Activated naive CD8-positive, alpha-beta T cell treated with anti-CD3 and anti-CD28 coated beads, Interleukin-2, amount 50 U/mL, for 24 hours (primary cell): ENCODE measurements at regions not wholly inside any gene's neighbourhood (a gene's known extent, or its start where the extent isn't known, plus 50 kb on each side); places are given as distances from the start of the nearest gene placed in this dataset.

ENCODE experiments used
- ATAC-seq: fragments of 150-1000 bp; cut with Tn5 transposase; one replicate; pipeline ENCODE4 v1.10.0; 2021
- DNase-seq: peaks from one replicate; pipeline ENCODE4 v3.0.0; 2021
- H3K27ac Mint-ChIP-seq: one replicate; pipeline ENCODE4 v1.8.0; 2021; ENCODE audit warnings: mild to moderate bottlenecking, mixed read lengths
- H3K27me3 Mint-ChIP-seq: one replicate; pipeline ENCODE4 v1.8.0; 2021; ENCODE audit warnings: mixed read lengths
- H3K36me3 Mint-ChIP-seq: one replicate; pipeline ENCODE4 v1.8.0; 2021; ENCODE audit warnings: low read depth, mixed read lengths
- H3K4me1 Mint-ChIP-seq: one replicate; pipeline ENCODE4 v1.8.0; 2021; ENCODE audit warnings: mixed read lengths
- H3K4me3 Mint-ChIP-seq: one replicate; pipeline ENCODE4 v1.8.0; 2021; ENCODE audit warnings: mild to moderate bottlenecking, moderate library complexity, mixed read lengths
- H3K9me3 Mint-ChIP-seq: one replicate; pipeline ENCODE4 v1.8.0; 2021; ENCODE audit warnings: mixed read lengths

GRCh38 chr1:229753764-229754551 is 127.9 kb downstream of the URB2 start:
- H3K27me3 Mint-ChIP-seq: peaks cover under 1% of the 10 kb centered on the region
- no peak overlapping the region for H3K4me3 Mint-ChIP-seq
- H3K27ac Mint-ChIP-seq: peak overlapping the region; percentile 16

GRCh38 chr1:229756666-229757065 is 130.6 kb downstream of the URB2 start:
- no peak for DNase-seq
- H3K4me1 Mint-ChIP-seq: peaks cover 10% of the 10 kb centered on the region
- H3K27me3 Mint-ChIP-seq: no peaks in the 10 kb centered on the region

More at GRCh38 chr1:229753764-229754551, 127.9 kb downstream of the URB2 start:
- peaks cover 10% of the 10 kb centered on the region for H3K4me1 Mint-ChIP-seq
- no peaks in the 10 kb centered on the region for H3K36me3 Mint-ChIP-seq
- no peak for DNase-seq
- peaks cover 6% of the 10 kb centered on the region for H3K9me3 Mint-ChIP-seq
- ATAC-seq: no peak

GRCh38 chr1:229757226-229757625 is 131.2 kb downstream of the URB2 start:
- no peak for DNase-seq
- Mint-ChIP-seq H3K36me3 (no peaks in the 10 kb centered on the region), H3K9me3 (peaks cover 6% of the 10 kb centered on the region), H3K4me3 (no peak overlapping the region), H3K27ac (no peak overlapping the region), H3K27me3 (no peaks in the 10 kb centered on the region), H3K4me1 (peaks cover 10% of the 10 kb centered on the region)
- no peak for ATAC-seq

More at GRCh38 chr1:229756666-229757065, 130.6 kb downstream of the URB2 start:
- no peak overlapping the region for H3K4me3 Mint-ChIP-seq
- H3K36me3 Mint-ChIP-seq: no peaks in the 10 kb centered on the region
- no peak overlapping the region for H3K27ac Mint-ChIP-seq
- no peak for ATAC-seq
- H3K9me3 Mint-ChIP-seq: peaks cover 6% of the 10 kb centered on the region

- ATAC-seq (peak; percentile 38), DNase-seq (no peak)
- Mint-ChIP-seq H3K27me3 (no peaks in the 10 kb centered on the region), H3K36me3 (no peaks in the 10 kb centered on the region), H3K27ac (no peak overlapping the region), H3K4me1 (peaks cover 10% of the 10 kb centered on the region), H3K4me3 (no peak overlapping the region), H3K9me3 (peaks cover 6% of the 10 kb centered on the region)
These were observed 132.3 kb downstream of the URB2 start for GRCh38 chr1:229758101-229759036.

GRCh38 chr1:229759037-229759435 is 133.0 kb downstream of the URB2 start:
- Mint-ChIP-seq H3K4me1 (peaks cover 9% of the 10 kb centered on the region), H3K27ac (no peak overlapping the region), H3K4me3 (no peak overlapping the region), H3K27me3 (no peaks in the 10 kb centered on the region), H3K36me3 (no peaks in the 10 kb centered on the region), H3K9me3 (peaks cover 6% of the 10 kb centered on the region)
- ATAC-seq (no peak), DNase-seq (no peak)

- peaks cover 6% of the 10 kb centered on the region for H3K9me3 Mint-ChIP-seq
- DNase-seq (no peak), ATAC-seq (no peak)
- H3K27ac Mint-ChIP-seq: no peak overlapping the region
- peaks cover 3% of the 10 kb centered on the region for H3K27me3 Mint-ChIP-seq
- no peaks in the 10 kb centered on the region for H3K36me3 Mint-ChIP-seq
- H3K4me1 Mint-ChIP-seq: peaks cover 5% of the 10 kb centered on the region
- H3K4me3 Mint-ChIP-seq: no peak overlapping the region
These were observed 133.5 kb downstream of the URB2 start for GRCh38 chr1:229759586-229759985.

- Mint-ChIP-seq H3K27me3 (peaks cover 6% of the 10 kb centered on the region), H3K9me3 (peaks cover 6% of the 10 kb centered on the region)
These were observed 134.5 kb downstream of the URB2 start for GRCh38 chr1:229760478-229760996.

GRCh38 chr1:229762891-229763290 is 136.8 kb downstream of the URB2 start:
- ATAC-seq (no peak), DNase-seq (no peak)
- H3K36me3 Mint-ChIP-seq: no peaks in the 10 kb centered on the region
- H3K27me3 Mint-ChIP-seq: peaks cover 13% of the 10 kb centered on the region
- H3K4me1 Mint-ChIP-seq: peaks cover 5% of the 10 kb centered on the region
- no peak overlapping the region for H3K27ac Mint-ChIP-seq
- H3K9me3 Mint-ChIP-seq: no peaks in the 10 kb centered on the region
- H3K4me3 Mint-ChIP-seq: no peak overlapping the region

More at GRCh38 chr1:229760478-229760996, 134.5 kb downstream of the URB2 start:
- ATAC-seq (no peak), DNase-seq (no peak)
- Mint-ChIP-seq H3K27ac (no peak overlapping the region), H3K4me3 (no peak overlapping the region), H3K4me1 (peaks cover 5% of the 10 kb centered on the region), H3K36me3 (no peaks in the 10 kb centered on the region)

- Mint-ChIP-seq H3K27ac (no peak overlapping the region), H3K4me3 (no peak overlapping the region), H3K4me1 (no peaks in the 10 kb centered on the region), H3K9me3 (no peaks in the 10 kb centered on the region), H3K27me3 (peaks cover 19% of the 10 kb centered on the region), H3K36me3 (no peaks in the 10 kb centered on the region)
- DNase-seq: no peak
- no peak for ATAC-seq
These were observed 142.2 kb downstream of the URB2 start for GRCh38 chr1:229768232-229768631.

- DNase-seq (no peak), ATAC-seq (no peak)
- Mint-ChIP-seq H3K9me3 (no peaks in the 10 kb centered on the region), H3K36me3 (no peaks in the 10 kb centered on the region), H3K4me1 (no peaks in the 10 kb centered on the region), H3K27me3 (peaks cover 19% of the 10 kb centered on the region), H3K27ac (no peak overlapping the region), H3K4me3 (no peak overlapping the region)
These were observed 143.0 kb downstream of the URB2 start for GRCh38 chr1:229769006-229769405.

GRCh38 chr1:229769809-229770208 is 143.8 kb downstream of the URB2 start:
- Mint-ChIP-seq H3K4me3 (no peak overlapping the region), H3K27ac (no peak overlapping the region), H3K4me1 (no peaks in the 10 kb centered on the region), H3K27me3 (peaks cover 16% of the 10 kb centered on the region), H3K9me3 (no peaks in the 10 kb centered on the region), H3K36me3 (no peaks in the 10 kb centered on the region)
- no peak for DNase-seq
- ATAC-seq: no peak

- ATAC-seq: no peak
- H3K9me3 Mint-ChIP-seq: no peaks in the 10 kb centered on the region
These were observed 152.7 kb downstream of the URB2 start for GRCh38 chr1:229778794-229779193.

GRCh38 chr1:229781453-229781852 is 155.4 kb downstream of the URB2 start:
- Mint-ChIP-seq H3K27ac (no peak overlapping the region), H3K9me3 (no peaks in the 10 kb centered on the region), H3K36me3 (no peaks in the 10 kb centered on the region), H3K4me1 (no peaks in the 10 kb centered on the region), H3K4me3 (no peak overlapping the region), H3K27me3 (peaks cover 3% of the 10 kb centered on the region)
- DNase-seq (no peak), ATAC-seq (no peak)

More at GRCh38 chr1:229778794-229779193, 152.7 kb downstream of the URB2 start:
- Mint-ChIP-seq H3K27ac (no peak overlapping the region), H3K27me3 (no peaks in the 10 kb centered on the region), H3K36me3 (no peaks in the 10 kb centered on the region), H3K4me3 (no peak overlapping the region), H3K4me1 (no peaks in the 10 kb centered on the region)
- no peak for DNase-seq

- ATAC-seq: no peak
- Mint-ChIP-seq H3K27me3 (peaks cover 3% of the 10 kb centered on the region), H3K27ac (no peak overlapping the region), H3K9me3 (no peaks in the 10 kb centered on the region), H3K4me1 (no peaks in the 10 kb centered on the region), H3K4me3 (no peak overlapping the region), H3K36me3 (no peaks in the 10 kb centered on the region)
- DNase-seq: no peak
These were observed 156.4 kb downstream of the URB2 start for GRCh38 chr1:229782469-229782868.
